RWPE2 (cell line): ENCODE measurements at regions not wholly inside any gene's neighbourhood (a gene's known extent, or its start where the extent isn't known, plus 50 kb on each side); places are given as distances from the start of the nearest gene placed in this dataset.

Experiments
- ATAC-seq: fragments of 200-7000 bp; cut with Tn5 transposase; 3 replicates; pipeline ENCODE4 v1.9.1; 2021; ENCODE audit warnings: low read depth
- DNase-seq: peaks from one replicate; pipeline ENCODE4 v3.0.0-alpha.2; 2020; ENCODE audit warnings: low spot score
- H3K27ac ChIP-seq: fragments of 450-650 bp; 2 replicates; pipeline ENCODE4 v1.5.1; 2017; ENCODE audit warnings: mild to moderate bottlenecking; ENCODE audit not compliant: poor library complexity, severe bottlenecking
- H3K27me3 ChIP-seq: fragments of 250-450 bp; sonication (Bioruptor Pico); 2 replicates; pipeline ENCODE4 v1.5.1; 2021; ENCODE audit warnings: mild to moderate bottlenecking, moderate library complexity; ENCODE audit not compliant: insufficient read depth, poor library complexity, severe bottlenecking
- H3K36me3 ChIP-seq: fragments of 250-450 bp; sonication (Bioruptor Pico); 2 replicates; pipeline ENCODE4 v1.5.1; 2020; ENCODE audit warnings: low read depth, mild to moderate bottlenecking, moderate library complexity
- H3K4me1 ChIP-seq: fragments of 250-450 bp; sonication (Bioruptor Pico); 2 replicates; pipeline ENCODE4 v1.5.1; 2021; ENCODE audit warnings: mild to moderate bottlenecking, moderate library complexity; ENCODE audit not compliant: insufficient read depth, poor library complexity, severe bottlenecking
- H3K4me3 ChIP-seq: fragments of 250-450 bp; sonication (Bioruptor Pico); 2 replicates; pipeline ENCODE4 v1.5.1; 2021; ENCODE audit warnings: mild to moderate bottlenecking, moderate library complexity; ENCODE audit not compliant: severe bottlenecking
- H3K9me3 ChIP-seq: fragments of 250-450 bp; sonication (Bioruptor Pico); 2 replicates; pipeline ENCODE4 v1.5.1; 2021; ENCODE audit warnings: mild to moderate bottlenecking, moderate library complexity; ENCODE audit not compliant: severe bottlenecking
- CTCF ChIP-seq: fragments of 450-650 bp; IDR thresholded peaks from one replicate; pipeline ENCODE4 v1.5.1; 2017; ENCODE audit warnings: mild to moderate bottlenecking, moderate library complexity; ENCODE audit not compliant: poor library complexity, severe bottlenecking

GRCh38 chr2:117646872-117647271 lies 167.6 kb upstream of the DDX18 start:
- Histone ChIP-seq H3K4me3 (no peak overlapping the region), H3K9me3 (no peaks in the 10 kb centered on the region), H3K27me3 (no peaks in the 10 kb centered on the region), H3K4me1 (no peaks in the 10 kb centered on the region), H3K27ac (no peak overlapping the region), H3K36me3 (no peaks in the 10 kb centered on the region)
- no peak for ATAC-seq
- TF ChIP-seq CTCF, result no peak
- DNase-seq, result no peak

GRCh38 chr2:117656546-117656945 lies 157.9 kb upstream of the DDX18 start:
- ATAC-seq, result no peak
- Histone ChIP-seq H3K27me3 (no peaks in the 10 kb centered on the region), H3K27ac (no peak overlapping the region), H3K4me3 (no peak overlapping the region), H3K9me3 (no peaks in the 10 kb centered on the region), H3K4me1 (no peaks in the 10 kb centered on the region), H3K36me3 (no peaks in the 10 kb centered on the region)
- TF ChIP-seq CTCF, result no peak
- DNase-seq, result no peak

GRCh38 chr2:117661619-117662018 lies 152.9 kb upstream of the DDX18 start:
- Histone ChIP-seq H3K4me1 (no peaks in the 10 kb centered on the region), H3K4me3 (no peak overlapping the region)
- ATAC-seq, result no peak

GRCh38 chr2:117674172-117674571 lies 140.3 kb upstream of the DDX18 start:
- no peak for DNase-seq
- no peak for ATAC-seq
- Histone ChIP-seq H3K36me3 (no peaks in the 10 kb centered on the region), H3K27ac (no peak overlapping the region), H3K9me3 (no peaks in the 10 kb centered on the region), H3K4me1 (no peaks in the 10 kb centered on the region), H3K4me3 (no peak overlapping the region), H3K27me3 (peaks cover 11% of the 10 kb centered on the region)
- no peak for TF ChIP-seq CTCF

More at GRCh38 chr2:117661619-117662018, 152.9 kb upstream of the DDX18 start:
- no peak for DNase-seq
- no peaks in the 10 kb centered on the region for H3K27me3 ChIP-seq
- H3K36me3 ChIP-seq, result no peaks in the 10 kb centered on the region
- no peaks in the 10 kb centered on the region for H3K9me3 ChIP-seq
- no peak overlapping the region for H3K27ac ChIP-seq
- TF ChIP-seq CTCF, result no peak

GRCh38 chr2:117679952-117680351 lies 134.5 kb upstream of the DDX18 start:
- DNase-seq (no peak), ATAC-seq (no peak)
- H3K9me3 ChIP-seq, result no peaks in the 10 kb centered on the region
- H3K27me3 ChIP-seq, result peaks cover 17% of the 10 kb centered on the region
- H3K36me3 ChIP-seq, result no peaks in the 10 kb centered on the region
- no peak overlapping the region for H3K4me3 ChIP-seq
- no peak for TF ChIP-seq CTCF
- no peak overlapping the region for H3K27ac ChIP-seq
- no peaks in the 10 kb centered on the region for H3K4me1 ChIP-seq
